GM18520 (cell line): ENCODE measurements at regions not wholly inside any gene's neighbourhood (a gene's known extent, or its start where the extent isn't known, plus 50 kb on each side); places are given as distances from the start of the nearest gene placed in this dataset.
"Not testable (repeated sequence)": the region's sequence is repeated elsewhere in the genome, so short reads cannot be mapped to it uniquely, and the experiment has no call there.

Experiments used
- ATAC-seq: cut with Tn5 transposase; IDR thresholded peaks from one replicate; pipeline ENCODE4 v1.9.1; 2021; ENCODE audit not compliant: unreplicated experiment

DNA sequence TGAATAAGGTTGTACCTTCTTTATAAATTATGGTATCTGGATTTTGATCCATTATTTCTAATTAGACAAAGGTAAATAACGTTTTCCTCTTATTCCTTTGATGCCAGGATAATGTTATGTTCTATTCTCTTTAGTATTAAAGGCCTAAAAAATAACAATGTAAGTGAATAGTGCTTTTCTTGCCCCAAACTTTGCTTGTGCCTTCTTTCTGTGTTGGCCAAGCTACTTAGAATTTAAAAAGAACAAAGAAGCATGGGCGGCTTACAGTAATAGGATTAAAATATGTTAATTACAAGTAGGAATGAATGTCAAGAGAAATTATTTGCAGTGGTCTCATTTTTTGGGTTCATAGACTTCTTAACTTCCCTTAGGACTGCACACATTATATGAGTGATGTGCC is 105.0 kb upstream of the FSIP2 start:
- ATAC-seq = no peak

DNA sequence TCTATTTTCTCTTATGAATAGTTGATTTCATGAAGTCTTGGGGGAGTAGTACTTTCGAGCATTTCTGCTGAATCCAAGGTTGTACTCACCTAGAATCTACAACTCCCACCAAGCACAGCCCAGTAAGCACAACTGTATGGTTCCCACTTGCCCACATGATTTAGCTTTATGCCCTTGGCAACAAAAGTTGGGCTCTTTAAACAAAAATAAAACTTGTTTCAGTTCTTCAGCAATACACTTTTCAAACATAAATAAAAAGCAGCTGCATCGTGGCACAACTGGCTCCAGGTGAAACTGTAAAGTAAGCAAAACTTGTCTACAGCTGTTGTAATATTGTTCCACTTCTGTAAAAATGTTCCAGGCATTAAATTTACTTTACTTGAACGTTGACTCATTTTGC is 99.8 kb upstream of the FSIP2 start:
- ATAC-seq = no peak

DNA sequence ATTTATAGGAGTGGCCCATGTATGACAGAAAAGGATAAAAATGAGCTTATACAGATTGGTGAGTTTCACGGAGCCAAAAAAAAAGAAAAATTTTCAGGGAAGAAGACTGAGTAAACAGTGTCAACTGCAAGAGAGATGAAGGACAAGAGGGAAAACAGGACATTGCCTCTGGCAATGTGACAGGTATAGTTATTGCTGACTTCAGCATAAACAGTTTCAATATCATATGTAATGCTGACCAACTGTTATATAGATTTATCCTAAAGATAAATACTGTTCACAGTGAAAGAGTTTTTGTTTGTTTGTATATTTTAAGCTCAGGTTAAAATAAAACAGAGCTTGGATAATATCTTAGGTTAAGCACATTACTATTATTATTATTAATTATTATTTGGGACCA is 98.0 kb upstream of the FSIP2 start:
- no peak for ATAC-seq

DNA sequence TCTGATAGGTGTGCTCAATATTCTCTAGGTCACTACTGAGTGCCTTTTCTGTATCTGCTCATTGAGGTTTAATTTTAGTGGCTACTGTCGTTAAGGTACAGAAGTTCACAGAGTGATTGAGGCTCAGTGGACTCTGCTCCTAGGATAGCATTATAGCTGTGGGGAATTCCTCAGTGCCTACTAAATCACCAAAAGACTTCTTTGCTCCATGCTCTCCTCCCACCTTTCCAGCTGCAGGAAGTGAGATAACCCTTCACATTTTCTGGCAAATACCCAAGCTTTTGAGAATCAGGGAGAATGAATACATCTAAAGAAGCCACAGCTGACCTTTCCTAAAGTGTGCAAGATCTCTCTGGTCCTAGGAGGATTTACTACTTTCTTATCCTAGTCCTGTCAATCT is 95.2 kb upstream of the FSIP2 start:
- ATAC-seq = no peak

DNA sequence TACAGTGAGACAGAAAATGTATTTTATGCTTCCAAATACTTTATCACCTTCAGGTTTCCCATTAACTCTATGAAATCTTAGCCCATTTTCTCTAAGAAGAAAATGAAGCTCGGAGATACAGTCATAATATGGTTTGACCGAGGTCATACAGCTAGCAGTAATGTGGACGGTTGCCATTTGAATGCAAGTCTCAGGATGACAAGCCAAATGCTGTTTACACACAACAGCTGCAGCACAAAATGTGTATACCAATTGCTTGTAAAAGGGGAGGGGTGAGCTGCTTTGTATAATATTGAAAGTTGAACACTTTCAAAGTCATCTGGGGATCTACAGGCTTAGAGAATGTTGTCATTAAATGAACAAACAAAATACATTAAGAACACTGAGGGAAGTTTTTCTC is 93.8 kb upstream of the FSIP2 start:
- ATAC-seq = no peak

GRCh38 chr2:185645529-185645928 is 93.1 kb upstream of the FSIP2 start:
- ATAC-seq = no peak

DNA sequence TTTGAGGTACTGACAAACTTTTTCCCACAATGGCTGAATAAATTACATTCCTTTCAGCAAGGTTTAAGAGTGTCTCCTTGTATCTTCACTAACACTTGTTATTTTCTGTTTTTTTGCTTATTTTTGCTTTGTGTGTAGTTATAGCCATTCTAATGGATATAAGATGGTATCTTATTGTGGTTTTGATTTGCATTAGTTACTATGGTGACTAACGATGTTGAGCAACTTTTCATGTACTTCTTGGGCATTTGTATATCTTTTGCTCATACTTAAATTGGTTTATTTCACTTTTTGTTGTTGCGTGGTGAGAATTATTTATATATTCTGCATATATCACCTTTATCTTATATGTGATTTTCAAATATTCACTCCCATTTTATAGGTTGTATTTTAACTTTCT is 79.9 kb upstream of the FSIP2 start:
- no peak for ATAC-seq

GRCh38 chr2:185663811-185664210 is 74.8 kb upstream of the FSIP2 start:
- no peak for ATAC-seq

DNA sequence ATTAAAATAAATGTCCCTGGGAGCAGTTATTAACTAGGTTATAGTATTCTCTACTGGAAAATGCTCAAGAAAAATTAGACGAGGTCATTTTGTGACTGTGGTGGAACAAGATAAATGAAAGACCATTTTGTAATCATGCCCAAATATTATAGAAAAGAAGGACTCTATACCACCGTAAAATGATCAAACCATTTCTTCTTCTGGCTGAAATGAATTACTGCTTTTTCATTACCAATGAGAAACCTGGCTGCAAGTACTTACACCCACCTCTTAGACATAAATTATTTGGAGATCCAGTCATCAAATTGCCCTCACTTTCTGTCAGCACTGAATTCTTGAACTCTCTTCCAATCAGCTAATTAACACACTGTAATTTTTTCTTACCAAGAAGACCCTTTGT is 74.2 kb upstream of the FSIP2 start:
- no peak for ATAC-seq

- ATAC-seq = no peak
These were observed 73.3 kb upstream of the FSIP2 start for GRCh38 chr2:185665251-185665814.

DNA sequence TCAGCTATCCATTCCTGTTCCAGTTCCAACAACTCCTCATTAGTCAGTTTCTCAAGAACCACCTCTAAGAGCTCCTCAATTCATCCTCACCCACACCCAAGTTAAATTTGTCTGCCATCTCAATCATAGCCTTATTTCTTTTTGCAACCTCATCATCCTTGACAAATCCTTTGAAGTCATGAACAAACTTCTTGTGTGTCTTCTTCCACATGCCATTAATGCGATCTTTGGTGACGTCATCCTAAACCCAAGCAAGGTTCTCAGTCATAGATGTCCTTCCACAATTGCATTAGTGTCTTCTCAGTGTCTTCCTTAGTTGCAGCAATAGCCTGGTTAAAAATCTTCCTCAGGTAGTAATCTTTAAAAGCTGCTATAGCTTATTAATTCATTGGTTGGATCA is 71.2 kb upstream of the FSIP2 start:
- ATAC-seq = no peak

DNA sequence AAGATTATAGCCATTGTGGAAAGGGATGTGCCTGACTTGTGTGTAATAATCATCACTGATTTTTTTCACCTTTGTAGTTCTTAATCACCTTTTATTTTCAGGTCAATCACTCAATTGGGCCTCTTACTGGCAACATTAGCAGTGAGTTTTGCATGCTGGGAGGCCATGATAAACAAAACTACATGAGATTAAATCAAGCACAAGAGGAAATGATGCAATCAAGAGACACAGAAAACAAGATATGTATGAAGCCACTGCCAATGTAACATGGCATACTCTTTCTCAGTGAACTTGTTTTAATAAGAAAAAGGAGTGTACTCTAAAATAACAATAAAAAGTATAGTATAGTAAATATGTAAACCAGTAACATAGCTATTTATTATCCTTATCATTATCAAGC is 69.9 kb upstream of the FSIP2 start:
- ATAC-seq = no peak

GRCh38 chr2:185674232-185674631 is 64.4 kb upstream of the FSIP2 start:
- ATAC-seq = no peak

DNA sequence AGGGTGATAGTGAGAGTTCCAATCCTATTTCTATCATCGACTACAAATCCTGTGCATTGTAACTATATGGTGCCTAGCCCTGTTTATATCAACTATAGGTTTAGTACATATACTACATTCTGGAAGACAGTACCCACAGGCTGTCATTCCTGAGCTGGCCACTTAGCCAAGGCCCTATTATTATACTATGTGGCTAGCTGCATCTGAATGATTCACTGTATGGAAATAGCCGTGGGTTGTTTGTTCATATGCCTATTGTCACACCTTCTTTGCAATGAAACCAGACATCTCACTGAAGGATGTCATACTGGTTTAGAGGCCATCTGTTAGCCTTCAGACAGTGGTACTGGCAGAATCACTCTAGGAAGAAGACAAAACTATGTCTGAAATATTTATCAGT is 62.3 kb upstream of the FSIP2 start:
- no peak for ATAC-seq

GRCh38 chr2:185687001-185687400 is 51.6 kb upstream of the FSIP2 start:
- not testable (repeated sequence) for ATAC-seq

DNA sequence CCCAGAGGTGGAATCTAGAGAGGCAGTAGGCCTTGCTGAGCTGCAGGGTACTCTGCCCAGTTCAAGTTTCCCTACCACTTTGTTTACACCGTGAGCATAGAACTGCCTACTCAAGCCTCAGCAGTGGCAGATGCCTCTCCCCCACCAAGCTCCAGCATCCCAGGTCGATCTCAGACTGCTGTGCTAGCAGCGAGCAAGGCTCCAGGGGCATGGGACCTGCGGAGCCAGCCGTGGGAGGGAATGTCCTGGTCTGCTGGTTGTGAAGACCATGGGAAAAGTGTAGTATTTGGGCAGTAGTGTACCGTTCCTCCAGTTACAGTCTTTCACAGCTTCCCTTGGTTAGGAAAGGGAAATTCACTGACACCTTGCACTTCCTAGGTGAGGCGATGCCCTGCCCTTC is 50.6 kb upstream of the FSIP2 start:
- ATAC-seq = no peak
